ENCODE measurements at regions not wholly inside any gene's neighbourhood (a gene's known extent, or its start where the extent isn't known, plus 50 kb on each side); places are given as distances from the start of the nearest gene placed in this dataset.

DNA sequence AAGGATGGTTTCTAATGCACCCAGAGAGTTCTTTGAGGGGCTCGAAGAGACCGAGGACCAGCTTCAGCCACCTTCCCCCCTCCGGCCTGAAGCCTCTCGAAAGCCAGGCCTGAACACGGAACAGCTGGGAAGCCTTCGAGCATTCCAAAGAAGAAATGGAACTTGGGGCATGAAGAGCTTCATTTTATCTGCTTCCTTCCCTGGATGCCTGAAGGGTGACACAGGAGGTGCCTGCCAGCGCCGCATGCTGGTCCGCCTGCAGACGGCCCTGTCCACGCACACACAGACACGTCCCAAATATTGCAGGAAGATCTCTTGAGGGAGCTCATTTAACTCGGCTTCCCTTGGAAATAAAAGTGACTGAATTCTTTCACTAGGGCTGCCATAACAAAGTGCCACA, 73.7 kb downstream of the TOMM20 start:
- H3K27ac ChIP-seq (ENCODE audit: low read depth, low read length), result no peak overlapping the region
- no peak for ATAC-seq
- H3K27me3 ChIP-seq (ENCODE audit: insufficient read depth, low read length), result no peaks in the 10 kb centered on the region
- H2AFZ ChIP-seq (ENCODE audit: low read depth, low read length, poor library complexity, severe bottlenecking), result no peak overlapping the region
- H3K9me3 ChIP-seq (ENCODE audit: control insufficient read depth in 1 of 2, insufficient read depth in 1 of 2, low read depth in 1 of 2, low read length in 2 of 2), result no peaks in the 10 kb centered on the region
- ChIA-PET POLR2A (no interaction called here), CTCF (no interaction called here), RAD21 (ENCODE audit: low non-redundant PET in 1 of 2, low total read pairs in 2 of 2, uncharacterized antibody in 2 of 2, unreplicated experiment in 2 of 2) (no interaction called here)
- TF ChIP-seq EZH2 (IDR thresholded peaks at IDR 0.05) (no peak), POLR2AphosphoS5 (IDR thresholded peaks at IDR 0.05; ENCODE audit: low read depth, low read length) (no peak), ZNF274 (IDR thresholded peaks at IDR 0.05; ENCODE audit: low read depth, low read length) (no peak), RAD21 (IDR thresholded peaks at IDR 0.05; ENCODE audit: low read depth) (no peak), FOSL1 (IDR thresholded peaks at IDR 0.05; ENCODE audit: low read depth) (no peak), ELF1 (IDR thresholded peaks at IDR 0.05; ENCODE audit: borderline replicate concordance, low read depth) (no peak), SIN3A (IDR thresholded peaks at IDR 0.05; ENCODE audit: low read depth) (no peak), CBX3 (IDR thresholded peaks at IDR 0.05; ENCODE audit: low read depth) (no peak), EGR1 (IDR thresholded peaks at IDR 0.05; ENCODE audit: low read depth) (no peak), ZFX (IDR thresholded peaks at IDR 0.05) (no peak), SP1 (IDR thresholded peaks at IDR 0.05; ENCODE audit: low read depth) (no peak), TCF7L2 (IDR thresholded peaks at IDR 0.05; ENCODE audit: borderline replicate concordance, extremely low read depth, insufficient read depth, insufficient read length) (no peak), YY1 (IDR thresholded peaks at IDR 0.05; ENCODE audit: extremely low read depth, insufficient replicate concordance, low read depth, low read length) (no peak), JUND (IDR thresholded peaks at IDR 0.05) (no peak)
- TF ChIP-seq, protein P1, sequence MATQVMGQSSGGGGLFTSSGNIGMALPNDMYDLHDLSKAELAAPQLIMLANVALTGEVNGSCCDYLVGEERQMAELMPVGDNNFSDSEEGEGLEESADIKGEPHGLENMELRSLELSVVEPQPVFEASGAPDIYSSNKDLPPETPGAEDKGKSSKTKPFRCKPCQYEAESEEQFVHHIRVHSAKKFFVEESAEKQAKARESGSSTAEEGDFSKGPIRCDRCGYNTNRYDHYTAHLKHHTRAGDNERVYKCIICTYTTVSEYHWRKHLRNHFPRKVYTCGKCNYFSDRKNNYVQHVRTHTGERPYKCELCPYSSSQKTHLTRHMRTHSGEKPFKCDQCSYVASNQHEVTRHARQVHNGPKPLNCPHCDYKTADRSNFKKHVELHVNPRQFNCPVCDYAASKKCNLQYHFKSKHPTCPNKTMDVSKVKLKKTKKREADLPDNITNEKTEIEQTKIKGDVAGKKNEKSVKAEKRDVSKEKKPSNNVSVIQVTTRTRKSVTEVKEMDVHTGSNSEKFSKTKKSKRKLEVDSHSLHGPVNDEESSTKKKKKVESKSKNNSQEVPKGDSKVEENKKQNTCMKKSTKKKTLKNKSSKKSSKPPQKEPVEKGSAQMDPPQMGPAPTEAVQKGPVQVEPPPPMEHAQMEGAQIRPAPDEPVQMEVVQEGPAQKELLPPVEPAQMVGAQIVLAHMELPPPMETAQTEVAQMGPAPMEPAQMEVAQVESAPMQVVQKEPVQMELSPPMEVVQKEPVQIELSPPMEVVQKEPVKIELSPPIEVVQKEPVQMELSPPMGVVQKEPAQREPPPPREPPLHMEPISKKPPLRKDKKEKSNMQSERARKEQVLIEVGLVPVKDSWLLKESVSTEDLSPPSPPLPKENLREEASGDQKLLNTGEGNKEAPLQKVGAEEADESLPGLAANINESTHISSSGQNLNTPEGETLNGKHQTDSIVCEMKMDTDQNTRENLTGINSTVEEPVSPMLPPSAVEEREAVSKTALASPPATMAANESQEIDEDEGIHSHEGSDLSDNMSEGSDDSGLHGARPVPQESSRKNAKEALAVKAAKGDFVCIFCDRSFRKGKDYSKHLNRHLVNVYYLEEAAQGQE (IDR thresholded peaks at IDR 0.05; ENCODE audit: low read depth), result no peak
- TF ChIP-seq, protein P2, sequence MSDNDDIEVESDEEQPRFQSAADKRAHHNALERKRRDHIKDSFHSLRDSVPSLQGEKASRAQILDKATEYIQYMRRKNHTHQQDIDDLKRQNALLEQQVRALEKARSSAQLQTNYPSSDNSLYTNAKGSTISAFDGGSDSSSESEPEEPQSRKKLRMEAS (IDR thresholded peaks at IDR 0.05), result no peak
- TF ChIP-seq, protein P3, sequence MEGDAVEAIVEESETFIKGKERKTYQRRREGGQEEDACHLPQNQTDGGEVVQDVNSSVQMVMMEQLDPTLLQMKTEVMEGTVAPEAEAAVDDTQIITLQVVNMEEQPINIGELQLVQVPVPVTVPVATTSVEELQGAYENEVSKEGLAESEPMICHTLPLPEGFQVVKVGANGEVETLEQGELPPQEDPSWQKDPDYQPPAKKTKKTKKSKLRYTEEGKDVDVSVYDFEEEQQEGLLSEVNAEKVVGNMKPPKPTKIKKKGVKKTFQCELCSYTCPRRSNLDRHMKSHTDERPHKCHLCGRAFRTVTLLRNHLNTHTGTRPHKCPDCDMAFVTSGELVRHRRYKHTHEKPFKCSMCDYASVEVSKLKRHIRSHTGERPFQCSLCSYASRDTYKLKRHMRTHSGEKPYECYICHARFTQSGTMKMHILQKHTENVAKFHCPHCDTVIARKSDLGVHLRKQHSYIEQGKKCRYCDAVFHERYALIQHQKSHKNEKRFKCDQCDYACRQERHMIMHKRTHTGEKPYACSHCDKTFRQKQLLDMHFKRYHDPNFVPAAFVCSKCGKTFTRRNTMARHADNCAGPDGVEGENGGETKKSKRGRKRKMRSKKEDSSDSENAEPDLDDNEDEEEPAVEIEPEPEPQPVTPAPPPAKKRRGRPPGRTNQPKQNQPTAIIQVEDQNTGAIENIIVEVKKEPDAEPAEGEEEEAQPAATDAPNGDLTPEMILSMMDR (IDR thresholded peaks at IDR 0.05 in 2 of 3, conservative IDR thresholded peaks at IDR 0.05 in 1 of 3; ENCODE audit: borderline replicate concordance in 1 of 3, insufficient read depth in 1 of 3, low read depth in 2 of 3, low read length in 2 of 3), result no peak
- TF ChIP-seq, protein P4, sequence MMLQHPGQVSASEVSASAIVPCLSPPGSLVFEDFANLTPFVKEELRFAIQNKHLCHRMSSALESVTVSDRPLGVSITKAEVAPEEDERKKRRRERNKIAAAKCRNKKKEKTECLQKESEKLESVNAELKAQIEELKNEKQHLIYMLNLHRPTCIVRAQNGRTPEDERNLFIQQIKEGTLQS (IDR thresholded peaks at IDR 0.05), result no peak
- TF ChIP-seq, protein P5, sequence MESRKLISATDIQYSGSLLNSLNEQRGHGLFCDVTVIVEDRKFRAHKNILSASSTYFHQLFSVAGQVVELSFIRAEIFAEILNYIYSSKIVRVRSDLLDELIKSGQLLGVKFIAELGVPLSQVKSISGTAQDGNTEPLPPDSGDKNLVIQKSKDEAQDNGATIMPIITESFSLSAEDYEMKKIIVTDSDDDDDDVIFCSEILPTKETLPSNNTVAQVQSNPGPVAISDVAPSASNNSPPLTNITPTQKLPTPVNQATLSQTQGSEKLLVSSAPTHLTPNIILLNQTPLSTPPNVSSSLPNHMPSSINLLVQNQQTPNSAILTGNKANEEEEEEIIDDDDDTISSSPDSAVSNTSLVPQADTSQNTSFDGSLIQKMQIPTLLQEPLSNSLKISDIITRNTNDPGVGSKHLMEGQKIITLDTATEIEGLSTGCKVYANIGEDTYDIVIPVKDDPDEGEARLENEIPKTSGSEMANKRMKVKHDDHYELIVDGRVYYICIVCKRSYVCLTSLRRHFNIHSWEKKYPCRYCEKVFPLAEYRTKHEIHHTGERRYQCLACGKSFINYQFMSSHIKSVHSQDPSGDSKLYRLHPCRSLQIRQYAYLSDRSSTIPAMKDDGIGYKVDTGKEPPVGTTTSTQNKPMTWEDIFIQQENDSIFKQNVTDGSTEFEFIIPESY (IDR thresholded peaks at IDR 0.05; ENCODE audit: extremely low read depth, insufficient replicate concordance, low read length), result no peak
- H4K20me1 ChIP-seq (ENCODE audit: insufficient read depth), result no peaks in the 10 kb centered on the region
- no TSS peak for BruUV-seq (replicated peaks)
- H3K4me3 ChIP-seq (replicated peaks in 1 of 2; ENCODE audit: low read depth in 1 of 2, low read length in 2 of 2), result no peak overlapping the region
- no peaks in the 10 kb centered on the region for H3K36me3 ChIP-seq (ENCODE audit: control insufficient read depth in 1 of 2, insufficient read depth in 2 of 2, low read length in 2 of 2)
- H3K9me2 ChIP-seq (ENCODE audit: insufficient read depth), result no peaks in the 10 kb centered on the region
- H3K9ac ChIP-seq (ENCODE audit: low read length), result no peak overlapping the region
- no peaks in the 10 kb centered on the region for H3K79me2 ChIP-seq (ENCODE audit: insufficient read depth, low read length)
- DNase-seq (ENCODE audit: low read depth, low spot score), result no peak
- no peak overlapping the region for H3K4me2 ChIP-seq (ENCODE audit: low read length)
- no peaks in the 10 kb centered on the region for H3K4me1 ChIP-seq (ENCODE audit: control insufficient read depth in 1 of 2, insufficient read depth in 2 of 2, low read length in 2 of 2)
- intact Hi-C loops (cut with micrococcal nuclease), result no loop called here
